ENCODE measurements at regions not wholly inside any gene's neighbourhood (a gene's known extent, or its start where the extent isn't known, plus 50 kb on each side); places are given as distances from the start of the nearest gene placed in this dataset.

DNA sequence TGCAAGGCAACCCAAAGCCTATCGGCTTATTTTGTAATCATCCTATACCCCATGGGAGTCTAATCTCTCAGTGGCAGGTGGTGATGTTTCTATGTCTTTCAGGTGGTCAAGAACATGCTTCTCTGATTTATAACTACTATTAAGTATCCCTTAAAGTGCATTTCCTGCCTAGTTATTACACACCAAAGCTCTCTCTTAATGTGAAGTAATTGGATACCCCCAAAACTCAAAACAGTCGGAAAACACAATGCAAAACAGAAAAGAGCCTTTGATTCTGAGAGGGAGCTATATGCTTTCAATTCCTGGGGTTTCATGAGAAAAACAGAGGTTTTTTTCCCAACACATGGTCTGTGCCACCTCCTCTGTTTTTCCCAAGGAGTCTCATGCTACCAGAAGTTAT is 416.4 kb downstream of the CSNK1G3 start:
- Histone ChIP-seq H4K8ac (ENCODE audit: extremely low read depth, insufficient read depth, low read length) (no peak overlapping the region), H3K27me3 (replicated peaks in 1 of 4; ENCODE audit: control insufficient read depth in 3 of 4, extremely low read depth in 1 of 4, insufficient read depth in 3 of 4, low read length in 3 of 4) (no peaks in the 10 kb centered on the region), H2AK5ac (ENCODE audit: low read depth, low read length) (no peak overlapping the region), H3K23ac (ENCODE audit: insufficient read length) (no peak overlapping the region), H3K56ac (replicated peaks; ENCODE audit: insufficient read length, low read depth, low read length) (no peak overlapping the region), H3K14ac (ENCODE audit: insufficient read length) (no peak overlapping the region), H3K23me2 (ENCODE audit: low read depth, low read length) (no peaks in the 10 kb centered on the region), H3K4ac (replicated peaks; ENCODE audit: insufficient read length, low read depth, low read length) (no peak overlapping the region), H2BK5ac (ENCODE audit: low read depth, low read length) (no peak overlapping the region), H3K18ac (ENCODE audit: extremely low read depth, low read length) (no peak overlapping the region), H3K4me2 (ENCODE audit: insufficient read depth in 1 of 2, low read depth in 2 of 2, low read length in 2 of 2) (no peak overlapping the region), H3K4me1 (replicated peaks in 1 of 4; ENCODE audit: control insufficient read depth in 3 of 4, insufficient read depth in 4 of 4, low read length in 3 of 4) (no peaks in the 10 kb centered on the region), H4K20me1 (replicated peaks in 1 of 2; ENCODE audit: control insufficient read depth in 1 of 2, insufficient read depth in 2 of 2, low read length in 2 of 2) (no peaks in the 10 kb centered on the region), H2BK120ac (replicated peaks; ENCODE audit: low read depth, low read length) (no peak overlapping the region), H3K27ac (ENCODE audit: low read depth, low read length) (no peak overlapping the region), H3K79me2 (ENCODE audit: control insufficient read depth in 1 of 2, insufficient read depth in 2 of 2, low read length in 2 of 2) (no peaks in the 10 kb centered on the region), H3K9me3 (ENCODE audit: insufficient read depth in 2 of 2, low read depth in 1 of 2, low read length in 1 of 2) (no peaks in the 10 kb centered on the region; a peak in 1 of 4 replicates), H2BK12ac (ENCODE audit: low read depth, low read length) (no peak overlapping the region), H4K91ac (replicated peaks; ENCODE audit: insufficient read length, low read length) (no peak overlapping the region), H2BK15ac (ENCODE audit: low read length) (no peak overlapping the region), H4K5ac (ENCODE audit: insufficient read length, low read depth, low read length) (no peak overlapping the region), H3K79me1 (ENCODE audit: low read depth, low read length) (no peaks in the 10 kb centered on the region), H3K36me3 (ENCODE audit: control insufficient read depth in 2 of 4, insufficient read depth in 4 of 4, low read length in 3 of 4) (no peaks in the 10 kb centered on the region), H3K4me3 (ENCODE audit: extremely low read depth in 1 of 4, insufficient read depth in 2 of 4, low read depth in 3 of 4, low read length in 4 of 4) (no peak overlapping the region), H3K9ac (replicated peaks in 1 of 4; ENCODE audit: extremely low read depth in 1 of 4, low read depth in 3 of 4, low read length in 3 of 4) (no peak overlapping the region), H2AFZ (ENCODE audit: low read length) (no peak overlapping the region), H2BK20ac (ENCODE audit: low read length) (no peak overlapping the region)
- POLR2A ChIA-PET (ENCODE audit: partially characterized antibody) = no interaction called here
- FAIRE-seq = no peak
- CTCF ChIA-PET (ENCODE audit: partially characterized antibody) = interaction anchor here (0.7 kb wide), 1 partner anchor 257 kb away, joined by 3 read pairs; no protein-coding TSS in a partner anchor
- WGBS, 2 experiments (ENCODE audit: extremely low coverage in 1 of 2, insufficient coverage in 1 of 2, insufficient read length in 1 of 2, insufficient replicate concordance in 2 of 2, low coverage in 1 of 2, low lambda C conversion rate in 2 of 2, missing lambda C conversion rate in 1 of 2) = 93% methylated on average over 2 of the region's 2 CpGs; no CpG with 5 or more reads in 1 of the 2 experiments
- no peak for DNase-seq (ENCODE audit: low read depth in 1 of 2, low spot score in 2 of 2)
- TF ChIP-seq SUZ12 (IDR thresholded peaks at IDR 0.05; ENCODE audit: low read length) (no peak), CEBPB (IDR thresholded peaks at IDR 0.05; ENCODE audit: low read depth, low read length) (no peak), CBX5 (IDR thresholded peaks at IDR 0.05; ENCODE audit: low read depth, low read length) (no peak), SAP30 (IDR thresholded peaks at IDR 0.05; ENCODE audit: insufficient read depth, insufficient replicate concordance, low read length) (no peak), RAD21 (IDR thresholded peaks at IDR 0.05 in 1 of 2, conservative IDR thresholded peaks at IDR 0.05 in 1 of 2; ENCODE audit: low read depth in 2 of 2, low read length in 2 of 2) (no peak), TAF7 (optimal IDR thresholded peaks at IDR 0.05; ENCODE audit: borderline replicate concordance, low read depth, low read length) (no peak), NRF1 (IDR thresholded peaks at IDR 0.05; ENCODE audit: low read depth, low read length) (no peak), SIRT6 (IDR thresholded peaks at IDR 0.05; ENCODE audit: low read length) (no peak), KDM1A (IDR thresholded peaks at IDR 0.05; ENCODE audit: borderline replicate concordance, low read length) (no peak), TBP (IDR thresholded peaks at IDR 0.05; ENCODE audit: low read depth, low read length) (no peak), CREB1 (IDR thresholded peaks at IDR 0.05) (no peak), FOSL1 (IDR thresholded peaks at IDR 0.05; ENCODE audit: insufficient read depth, low read depth, low read length) (no peak), SIN3A (conservative IDR thresholded peaks at IDR 0.05 in 1 of 2, IDR thresholded peaks at IDR 0.05 in 1 of 2; ENCODE audit: low read depth in 1 of 2, low read length in 2 of 2) (no peak), RXRA (IDR thresholded peaks at IDR 0.05; ENCODE audit: insufficient read depth, low read depth, low read length) (no peak), EGR1 (IDR thresholded peaks at IDR 0.05; ENCODE audit: borderline replicate concordance, low read depth, low read length) (no peak), SP2 (IDR thresholded peaks at IDR 0.05; ENCODE audit: low read length) (no peak)

Measured in H1 (cell line).